ENCODE measurements at regions not wholly inside any gene's neighbourhood (a gene's known extent, or its start where the extent isn't known, plus 50 kb on each side); places are given as distances from the start of the nearest gene placed in this dataset.
A peak's percentile ranks its signal among the peaks of the same experiment; 100 is the strongest.
"Not testable (repeated sequence)": the region's sequence is repeated elsewhere in the genome, so short reads cannot be mapped to it uniquely, and the experiment has no call there.

DNA sequence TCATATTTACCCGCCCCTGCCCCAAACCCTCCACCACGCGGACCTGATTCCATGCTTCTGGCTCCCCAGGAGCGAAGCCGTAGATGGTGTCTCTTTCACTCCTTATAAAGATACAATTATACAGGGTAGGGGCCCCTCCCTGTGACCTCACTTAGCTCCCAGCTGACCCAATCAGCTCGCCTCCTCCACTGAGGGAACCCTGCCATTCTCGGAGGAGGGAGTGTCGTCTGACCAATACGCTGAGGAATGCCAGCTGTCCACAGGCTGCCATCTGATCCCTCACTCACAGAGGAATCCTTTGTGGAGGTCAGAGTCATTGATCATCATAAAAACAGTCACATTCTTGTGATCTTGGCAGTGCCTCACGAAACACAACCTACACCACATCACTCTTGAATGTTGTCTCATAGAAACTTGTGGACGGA is 67.5 kb upstream of the INSIG1 start:
- DNase-seq: no peak

DNA sequence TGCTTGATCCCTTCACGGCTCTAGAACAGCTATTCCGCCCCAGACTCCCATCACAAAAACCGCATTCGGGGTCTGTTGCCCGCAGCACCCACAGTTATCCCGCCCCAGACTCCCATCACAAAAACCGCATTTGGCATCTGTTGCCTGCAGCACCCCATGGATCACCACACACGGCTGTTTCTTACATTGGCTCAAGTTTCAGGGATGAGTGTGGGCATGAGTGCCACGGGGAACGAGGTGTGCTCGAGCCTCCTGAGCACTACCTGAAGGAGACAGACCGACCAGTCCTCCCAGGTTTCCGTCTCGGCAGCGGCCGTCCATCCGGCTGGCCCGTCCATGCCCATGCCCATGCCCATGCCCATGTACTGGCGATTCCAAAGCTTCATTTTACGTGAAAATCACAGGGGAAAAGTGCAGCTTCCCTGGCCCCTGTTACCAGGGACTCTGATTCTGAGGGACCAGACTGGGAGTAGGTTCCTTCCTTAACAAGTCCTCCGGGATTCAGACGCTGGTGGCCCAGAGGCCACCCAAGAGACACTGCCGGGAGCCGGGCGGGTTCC is 66.4 kb upstream of the INSIG1 start:
- no peak for DNase-seq

DNA sequence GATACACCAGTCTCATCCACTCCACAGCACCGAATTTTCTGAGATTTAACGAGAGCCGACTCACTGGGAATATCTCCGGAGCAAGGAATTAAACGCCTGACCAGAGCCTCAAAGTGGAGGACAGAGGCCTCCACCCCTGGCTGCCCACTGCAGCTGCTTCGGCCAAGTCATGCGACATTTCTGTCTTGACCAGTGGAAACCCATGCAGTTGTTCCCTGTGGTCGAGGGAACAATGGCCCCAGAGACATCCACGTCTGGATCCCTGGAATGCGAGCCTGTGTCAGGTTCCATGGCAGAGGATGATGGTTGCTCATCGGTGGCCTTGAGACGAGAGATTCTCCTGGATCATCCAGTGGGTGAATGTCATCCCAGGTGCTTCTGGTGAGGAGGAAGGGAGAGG is 65.7 kb upstream of the INSIG1 start:
- DNase-seq: no peak

DNA sequence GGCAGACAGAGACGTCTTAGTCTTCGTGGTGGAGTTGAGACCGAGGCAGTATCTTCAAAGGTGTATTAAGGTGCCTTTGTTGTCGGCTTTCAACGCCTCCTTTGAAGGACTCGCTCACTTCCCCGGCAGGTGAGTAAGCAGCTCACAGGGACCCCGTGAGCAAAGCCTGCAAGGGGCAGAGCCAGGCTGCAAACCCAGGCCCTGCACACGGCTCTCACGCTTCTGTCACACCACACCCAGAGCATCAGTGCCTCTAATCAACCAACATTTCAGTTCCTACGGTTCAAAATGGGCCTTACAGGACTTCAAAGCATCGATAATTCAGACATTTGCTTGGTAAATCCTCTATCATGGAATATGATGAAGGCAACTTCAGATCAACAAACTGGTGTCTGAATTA is 64.8 kb upstream of the INSIG1 start:
- DNase-seq: no peak

DNA sequence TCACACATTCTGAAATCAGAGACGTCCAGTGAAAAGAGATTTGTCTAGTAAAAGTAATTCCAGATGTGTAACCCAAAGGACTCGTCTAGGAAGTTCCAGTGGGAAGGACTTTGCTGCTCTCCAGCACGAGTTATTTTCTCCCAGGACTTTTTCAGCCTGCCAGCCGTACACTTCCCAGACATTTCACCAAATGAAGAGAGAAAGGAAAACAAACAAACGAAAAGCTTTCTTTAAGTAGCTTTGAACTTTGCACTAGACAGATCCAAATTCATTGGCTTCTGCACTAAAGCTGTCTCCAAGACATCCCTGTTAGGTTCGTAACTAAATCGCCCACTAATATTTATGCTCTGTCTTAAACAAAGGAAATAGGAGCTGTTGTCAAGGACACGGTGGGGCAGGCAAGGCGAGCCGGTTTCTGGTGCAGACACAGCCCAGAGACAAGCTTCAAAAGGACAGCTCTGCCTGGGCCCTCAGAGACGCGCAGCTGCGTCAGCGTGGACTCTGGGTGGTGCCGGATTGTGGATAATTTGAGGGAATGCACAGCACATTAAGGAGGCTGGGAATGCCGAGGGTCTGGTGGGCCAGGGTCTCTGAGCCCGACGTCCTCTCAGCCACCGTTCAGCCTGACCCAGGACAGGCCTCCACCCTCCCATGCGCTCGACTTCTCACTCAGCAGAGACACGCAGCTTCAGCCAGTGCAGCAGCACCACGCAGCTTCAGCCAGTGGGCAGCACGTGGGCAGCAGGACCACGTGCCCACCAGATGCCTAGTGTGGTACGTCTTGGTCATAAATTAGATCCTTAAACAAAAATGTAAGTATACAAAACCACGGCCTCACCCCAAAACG is 64.1 kb upstream of the INSIG1 start:
- no peak for DNase-seq

DNA sequence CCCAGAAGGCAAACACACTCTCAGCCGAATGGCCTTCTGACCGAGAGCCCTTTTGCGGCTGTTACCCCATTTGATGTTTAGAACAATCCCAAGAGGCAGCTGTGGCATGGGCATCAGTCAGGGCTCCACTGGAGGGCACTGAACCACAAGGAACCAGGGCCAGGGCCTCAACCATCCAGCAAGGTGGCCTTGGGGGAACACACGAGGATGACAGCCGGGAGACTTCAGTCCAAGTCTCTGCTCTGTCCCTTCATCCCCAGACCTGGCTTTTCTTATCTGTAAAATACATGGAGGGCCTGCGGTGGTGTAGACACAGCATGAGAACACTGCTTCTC is 63.6 kb upstream of the INSIG1 start:
- DNase-seq: peak in 1 of 5 experiments; percentile 56

DNA sequence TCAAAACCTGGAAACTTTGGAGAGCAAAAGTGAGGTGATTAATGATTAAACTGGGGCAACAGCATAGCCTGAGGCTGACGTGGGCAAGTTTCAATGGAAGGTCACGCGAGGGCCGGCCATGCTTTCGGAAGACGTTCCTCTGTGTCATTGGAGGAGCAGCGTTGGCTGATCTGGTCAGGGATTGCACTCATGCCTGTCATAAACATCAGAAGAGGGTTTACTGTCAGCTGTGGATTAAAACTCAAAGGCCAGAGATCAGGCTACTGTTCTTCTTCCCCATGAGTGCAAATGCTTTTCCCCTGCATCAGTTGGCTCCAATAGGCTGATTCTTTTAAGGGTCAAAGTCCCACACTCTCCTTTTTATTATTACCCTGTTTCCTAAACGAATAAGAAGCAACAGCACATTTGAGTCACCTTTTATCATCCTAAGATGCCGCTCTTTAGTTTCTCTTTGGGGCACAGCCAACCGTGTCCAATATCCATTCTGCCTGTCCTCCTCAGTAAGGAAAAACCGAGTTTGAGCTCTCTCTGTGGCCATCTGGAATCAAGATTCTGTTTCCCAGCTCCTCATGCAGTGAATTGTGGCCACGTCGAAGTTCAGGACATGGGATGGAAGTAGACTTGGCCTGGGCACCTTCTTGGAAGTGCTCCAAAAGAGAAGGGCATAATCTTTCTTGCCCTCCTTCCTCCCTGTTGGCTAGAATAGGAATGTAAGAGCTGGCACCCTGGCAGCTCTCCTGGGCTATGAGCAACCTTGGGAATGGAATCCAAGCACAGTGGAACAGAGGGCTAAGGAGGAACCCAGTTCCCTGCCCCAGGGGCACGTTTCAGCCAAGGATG is 62.5 kb upstream of the INSIG1 start:
- DNase-seq: no peak

DNA sequence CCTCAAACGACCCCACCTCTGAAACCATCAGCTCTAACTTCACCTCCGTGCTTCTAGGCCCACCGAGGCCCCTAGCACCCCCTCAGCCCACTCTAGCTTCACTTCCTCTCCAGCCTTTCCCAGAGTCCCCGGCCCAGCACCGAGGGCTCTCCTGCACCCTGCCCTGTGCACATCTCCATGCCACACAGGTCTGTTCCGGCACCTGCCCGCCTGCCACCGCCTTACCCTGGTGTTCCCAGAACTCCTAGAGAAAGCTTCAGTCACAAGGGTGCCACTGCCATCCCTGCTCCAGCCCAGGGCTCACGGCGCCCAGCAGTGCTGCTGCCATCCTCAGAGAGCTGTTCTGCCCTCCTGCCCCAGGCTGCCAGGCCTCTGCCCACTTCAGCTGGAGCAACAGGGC is 61.3 kb upstream of the INSIG1 start:
- no peak for DNase-seq

DNA sequence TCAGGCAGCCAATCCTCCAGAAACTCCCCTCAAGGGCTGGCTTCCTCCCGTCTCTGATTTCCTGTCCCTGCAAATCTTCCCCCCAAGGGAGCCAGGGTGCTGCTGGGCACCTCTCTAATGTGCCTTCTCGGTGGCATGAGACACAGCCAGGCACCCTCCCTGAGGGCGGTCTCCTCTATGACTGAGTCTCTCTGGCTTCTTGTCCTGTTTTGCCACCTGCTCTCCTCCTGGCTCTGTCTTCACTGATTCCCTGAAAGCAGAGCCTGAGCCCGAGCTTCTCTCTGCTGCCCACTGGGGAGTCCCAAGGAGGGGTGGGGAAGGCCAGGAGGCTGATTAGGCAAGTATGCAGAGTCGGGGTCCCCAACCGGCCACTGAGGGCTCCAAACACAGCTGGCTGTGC is 60.4 kb upstream of the INSIG1 start:
- DNase-seq: no peak

DNA sequence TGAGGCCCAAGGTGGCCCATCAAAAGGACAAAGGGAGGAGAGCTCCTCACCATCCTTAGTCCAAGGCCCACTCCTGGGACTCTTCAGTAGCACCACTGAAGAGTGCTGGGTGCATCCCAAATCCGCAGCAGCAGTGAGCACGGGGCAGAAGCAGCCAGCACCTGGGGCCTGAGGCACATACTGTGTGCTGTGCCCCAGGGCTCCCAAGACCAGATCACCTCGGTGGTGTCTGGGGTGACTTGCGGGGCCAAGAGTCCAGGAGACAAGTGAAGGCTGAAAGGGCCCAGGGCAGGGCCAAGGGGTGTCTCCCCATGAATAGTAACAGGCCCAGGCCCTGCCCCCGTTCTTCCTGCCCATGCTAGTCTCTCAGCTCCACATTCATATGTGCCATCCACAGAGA is 59.9 kb upstream of the INSIG1 start:
- DNase-seq: no peak

DNA sequence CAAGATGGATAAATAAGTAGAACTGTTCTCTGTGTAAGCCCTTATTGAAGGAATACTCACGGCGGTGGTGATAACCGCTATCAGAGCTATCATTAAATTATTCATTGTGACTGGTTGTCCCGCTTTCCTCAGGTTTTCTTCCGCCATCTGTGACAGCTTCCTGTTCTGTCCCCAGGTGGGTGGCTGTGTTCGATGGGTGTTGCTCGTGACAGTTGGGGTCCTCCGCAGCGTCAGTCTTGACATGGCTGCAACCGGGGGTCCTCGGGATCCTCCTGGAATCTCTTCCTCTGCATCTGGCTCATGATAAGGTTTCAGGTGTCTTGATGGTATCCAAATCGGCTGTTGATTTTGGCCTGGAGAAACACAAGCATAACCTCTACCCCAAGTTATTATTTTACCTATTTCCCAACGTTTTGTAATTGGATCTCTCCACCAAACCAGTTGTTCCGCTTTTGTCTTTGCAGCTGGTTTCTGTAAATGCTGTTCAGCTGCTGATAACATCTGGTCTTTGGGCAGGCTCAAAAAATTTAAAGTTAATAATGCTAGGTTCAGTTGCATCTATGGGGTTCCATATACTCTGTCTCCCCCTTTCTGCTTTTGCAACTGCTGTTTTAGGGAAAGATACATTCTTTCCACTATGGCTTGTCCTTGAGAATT is 58.1 kb upstream of the INSIG1 start:
- not testable (repeated sequence) for DNase-seq

DNA sequence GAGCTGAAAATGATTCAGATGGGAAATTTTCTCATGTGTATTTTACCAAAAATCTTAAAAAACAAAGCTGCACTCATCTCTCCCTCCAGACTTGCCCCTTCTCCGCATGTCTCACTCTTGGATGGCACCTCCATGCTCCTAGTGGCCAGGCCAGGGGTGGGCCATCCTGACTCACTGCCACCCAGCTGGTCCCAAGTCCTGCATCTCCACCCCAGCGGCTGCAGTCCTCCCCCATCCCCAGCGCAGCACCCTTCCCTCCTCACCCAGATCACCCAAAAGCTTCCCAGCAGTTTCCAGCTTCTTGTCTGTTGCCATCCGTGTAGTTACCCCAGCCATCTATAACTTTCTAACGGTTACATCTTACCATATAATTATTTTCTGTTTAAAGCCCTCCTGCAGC is 53.0 kb upstream of the INSIG1 start:
- no peak for DNase-seq

DNA sequence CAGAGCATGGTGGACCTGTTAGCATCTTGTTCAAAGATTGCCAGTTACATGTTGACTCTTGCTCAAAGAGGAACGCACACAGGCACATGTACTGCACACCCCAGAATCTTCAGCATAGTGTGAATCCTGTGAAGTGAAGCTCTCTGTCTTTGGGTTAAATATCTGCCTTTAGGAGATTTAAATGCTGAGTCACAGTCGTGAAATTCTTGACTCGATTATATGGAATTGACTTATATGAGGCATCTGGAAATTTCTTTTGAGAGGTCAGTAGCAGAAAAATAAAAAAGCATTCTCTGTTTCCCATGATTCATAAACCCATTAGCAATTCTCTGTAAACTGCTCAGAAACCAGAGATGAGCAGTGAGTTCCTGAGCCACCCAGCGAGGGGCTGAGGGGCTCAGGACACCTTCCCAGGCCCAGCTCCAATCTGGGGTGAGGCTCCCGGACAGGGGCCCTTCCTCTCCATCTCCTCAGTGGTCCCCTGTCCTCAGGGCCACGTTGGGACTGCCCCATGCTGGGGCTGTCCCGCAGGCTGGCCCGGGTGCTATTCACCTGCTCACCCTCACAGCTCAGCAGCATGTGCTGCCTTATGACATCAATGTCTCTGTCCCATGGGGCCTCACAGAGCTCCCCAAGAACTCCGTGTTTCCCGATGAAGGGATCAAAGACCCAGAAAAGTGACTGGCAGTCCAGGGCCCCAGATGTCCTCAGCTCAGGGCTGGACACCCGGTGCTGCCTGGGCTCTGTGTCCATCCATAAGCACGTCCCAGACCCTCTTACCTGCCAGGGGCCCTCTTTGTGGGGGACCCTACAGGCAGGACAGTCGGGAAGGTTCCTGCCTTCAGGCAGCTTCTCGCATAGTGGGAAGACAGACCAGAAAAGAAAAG is 50.0 kb upstream of the INSIG1 start:
- DNase-seq: no peak
